ENCODE measurements at regions not wholly inside any gene's neighbourhood (a gene's known extent, or its start where the extent isn't known, plus 50 kb on each side); places are given as distances from the start of the nearest gene placed in this dataset.
"Not testable (repeated sequence)": the region's sequence is repeated elsewhere in the genome, so short reads cannot be mapped to it uniquely, and the experiment has no call there.

- no peak for DNase-seq (ENCODE audit: low spot score)
These were observed 118.9 kb upstream of the TBL1X start for GRCh38 chrX:9345957-9346356.

- no peak for DNase-seq (ENCODE audit: low spot score)
These were observed 115.0 kb upstream of the TBL1X start for GRCh38 chrX:9349572-9350494.

GRCh38 chrX:9351126-9351525, 113.7 kb upstream of the TBL1X start:
- DNase-seq (ENCODE audit: low spot score), result no peak

GRCh38 chrX:9352243-9352642, 112.6 kb upstream of the TBL1X start:
- no peak for DNase-seq (ENCODE audit: low spot score)

- DNase-seq (ENCODE audit: low spot score), result peak; percentile 34
These were observed 112.0 kb upstream of the TBL1X start for GRCh38 chrX:9352694-9353411.

GRCh38 chrX:9354918-9355317, 109.9 kb upstream of the TBL1X start:
- DNase-seq (ENCODE audit: low spot score), result no peak

- no peak for DNase-seq (ENCODE audit: low spot score)
These were observed 109.1 kb upstream of the TBL1X start for GRCh38 chrX:9355739-9356138.

GRCh38 chrX:9356846-9357245, 108.0 kb upstream of the TBL1X start:
- DNase-seq (ENCODE audit: low spot score), result no peak

GRCh38 chrX:9357518-9358114, 107.2 kb upstream of the TBL1X start:
- DNase-seq (ENCODE audit: low spot score), result no peak

GRCh38 chrX:9362363-9362928, 102.4 kb upstream of the TBL1X start:
- no peak for DNase-seq (ENCODE audit: low spot score)

- no peak for DNase-seq (ENCODE audit: low spot score)
These were observed 97.4 kb upstream of the TBL1X start for GRCh38 chrX:9367421-9367820.

GRCh38 chrX:9368262-9368661, 96.6 kb upstream of the TBL1X start:
- no peak for DNase-seq (ENCODE audit: low spot score)

- no peak for DNase-seq (ENCODE audit: low spot score)
These were observed 95.0 kb upstream of the TBL1X start for GRCh38 chrX:9369802-9370291.

GRCh38 chrX:9370893-9371292, 94.0 kb upstream of the TBL1X start:
- no peak for DNase-seq (ENCODE audit: low spot score)

- no peak for DNase-seq (ENCODE audit: low spot score)
These were observed 92.0 kb upstream of the TBL1X start for GRCh38 chrX:9372866-9373265.

GRCh38 chrX:9373789-9374188, 91.1 kb upstream of the TBL1X start:
- no peak for DNase-seq (ENCODE audit: low spot score)

GRCh38 chrX:9374555-9374954, 90.3 kb upstream of the TBL1X start:
- no peak for DNase-seq (ENCODE audit: low spot score)

- no peak for DNase-seq (ENCODE audit: low spot score)
These were observed 88.7 kb upstream of the TBL1X start for GRCh38 chrX:9376111-9376510.

- DNase-seq (ENCODE audit: low spot score), result not testable (repeated sequence)
These were observed 87.6 kb upstream of the TBL1X start for GRCh38 chrX:9377216-9377615.

- DNase-seq (ENCODE audit: low spot score), result no peak
These were observed 85.7 kb upstream of the TBL1X start for GRCh38 chrX:9378980-9379696.

- peak; percentile 75 for DNase-seq (ENCODE audit: low spot score)
These were observed 84.9 kb upstream of the TBL1X start for GRCh38 chrX:9379697-9380551.

All from COLO829 (cell line).